Chondrocyte (in vitro differentiated cells): ENCODE measurements at regions not wholly inside any gene's neighbourhood (a gene's known extent, or its start where the extent isn't known, plus 50 kb on each side); places are given as distances from the start of the nearest gene placed in this dataset.
"Not testable (repeated sequence)": the region's sequence is repeated elsewhere in the genome, so short reads cannot be mapped to it uniquely, and the experiment has no call there.

ENCODE experiments used
- DNase-seq: peaks from one replicate; pipeline ENCODE4 v3.0.0; 2021; ENCODE audit warnings: mixed read lengths, low spot score
- H3K27ac Mint-ChIP-seq: one replicate; pipeline ENCODE4 v1.8.0; 2021; ENCODE audit warnings: mild to moderate bottlenecking, moderate library complexity, mixed read lengths; ENCODE audit not compliant: unreplicated experiment
- H3K27me3 Mint-ChIP-seq: 2 replicates; pipeline ENCODE4 v1.8.0; 2021; ENCODE audit warnings: low read depth, mixed read lengths
- H3K36me3 Mint-ChIP-seq: 2 replicates; pipeline ENCODE4 v1.8.0; 2021; ENCODE audit warnings: low read depth, mixed read lengths
- H3K4me1 Mint-ChIP-seq: 2 replicates; pipeline ENCODE4 v1.8.0; 2021; ENCODE audit warnings: low read depth, mild to moderate bottlenecking, mixed read lengths
- H3K4me3 Mint-ChIP-seq: one replicate; pipeline ENCODE4 v1.8.0; 2021; ENCODE audit warnings: mild to moderate bottlenecking, moderate library complexity, mixed read lengths; ENCODE audit not compliant: unreplicated experiment
- H3K9me3 Mint-ChIP-seq: 2 replicates; pipeline ENCODE4 v1.8.0; 2021; ENCODE audit warnings: low read depth, mixed read lengths
- CTCF ChIP-seq: fragments of 200-600 bp; sonication (generic); IDR thresholded peaks from 2 replicates; pipeline ENCODE4 v1.5.0; 2021; ENCODE audit warnings: antibody characterized with exemption, mild to moderate bottlenecking, moderate library complexity

GRCh38 chr11:69894648-69895047 is 75.4 kb upstream of the FGF3 start:
- H3K9me3 Mint-ChIP-seq: no peaks in the 10 kb centered on the region
- no peak overlapping the region for H3K27ac Mint-ChIP-seq
- no peak for DNase-seq
- no peaks in the 10 kb centered on the region for H3K4me1 Mint-ChIP-seq
- H3K4me3 Mint-ChIP-seq: no peak overlapping the region
- H3K36me3 Mint-ChIP-seq: no peaks in the 10 kb centered on the region
- no peak for TF ChIP-seq CTCF
- peaks cover 64% of the 10 kb centered on the region for H3K27me3 Mint-ChIP-seq

- Mint-ChIP-seq H3K9me3 (no peaks in the 10 kb centered on the region), H3K36me3 (no peaks in the 10 kb centered on the region), H3K27ac (no peak overlapping the region), H3K27me3 (peaks cover 51% of the 10 kb centered on the region), H3K4me3 (no peak overlapping the region), H3K4me1 (peaks cover 9% of the 10 kb centered on the region)
- no peak for TF ChIP-seq CTCF
- no peak for DNase-seq
Observed at GRCh38 chr11:69896250-69896649, 77.0 kb upstream of the FGF3 start.

GRCh38 chr11:69898123-69898522 is 78.9 kb upstream of the FGF3 start:
- no peak for TF ChIP-seq CTCF

GRCh38 chr11:69899957-69900821 is 81.0 kb upstream of the FGF3 start:
- no peaks in the 10 kb centered on the region for H3K36me3 Mint-ChIP-seq
- H3K9me3 Mint-ChIP-seq: no peaks in the 10 kb centered on the region
- no peak for TF ChIP-seq CTCF
- no peak overlapping the region for H3K27ac Mint-ChIP-seq
- H3K4me1 Mint-ChIP-seq: peaks cover 9% of the 10 kb centered on the region
- H3K4me3 Mint-ChIP-seq: no peak overlapping the region
- DNase-seq: peak; percentile 60
- peaks cover 32% of the 10 kb centered on the region for H3K27me3 Mint-ChIP-seq

More at GRCh38 chr11:69898123-69898522, 78.9 kb upstream of the FGF3 start:
- Mint-ChIP-seq H3K36me3 (no peaks in the 10 kb centered on the region), H3K4me1 (peaks cover 9% of the 10 kb centered on the region), H3K27me3 (peaks cover 40% of the 10 kb centered on the region), H3K4me3 (no peak overlapping the region), H3K27ac (no peak overlapping the region), H3K9me3 (no peaks in the 10 kb centered on the region)
- DNase-seq: peak; percentile 30

GRCh38 chr11:69900822-69901302 is 81.6 kb upstream of the FGF3 start:
- not testable (repeated sequence) for H3K27ac Mint-ChIP-seq, H3K4me3 Mint-ChIP-seq, H3K9me3 Mint-ChIP-seq, H3K36me3 Mint-ChIP-seq, DNase-seq, H3K4me1 Mint-ChIP-seq
- peaks cover 32% of the 10 kb centered on the region for H3K27me3 Mint-ChIP-seq
